BJ (cell line): ENCODE measurements at regions not wholly inside any gene's neighbourhood (a gene's known extent, or its start where the extent isn't known, plus 50 kb on each side); places are given as distances from the start of the nearest gene placed in this dataset.

Source experiments
- CTCF ChIA-PET: fragments of 350-600 bp; formaldehyde crosslinking; extraction: SDS; loops from one replicate; lab custom pipeline; 2021; ENCODE audit warnings: antibody characterized with exemption, inconsistent platforms; lab: Yijun Ruan, JAX
- POLR2A ChIA-PET: fragments of 300-600 bp; sonication (Branson Sonifier 250); formaldehyde crosslinking; extraction: SDS; loops from one replicate; lab custom pipeline; 2021; ENCODE audit warnings: antibody characterized with exemption; lab: Charles Lee
- DNase-seq: peaks from one replicate; pipeline ENCODE4 v3.0.0-alpha.2; 2011; ENCODE audit warnings: low read depth
- H3K27me3 ChIP-seq: 2 replicates; pipeline ENCODE4 v1.6.0; 2011; ENCODE audit warnings: low read length; ENCODE audit not compliant: control insufficient read depth, insufficient read depth
- H3K36me3 ChIP-seq: 2 replicates; pipeline ENCODE4 v1.5.1; 2011; ENCODE audit warnings: low read length; ENCODE audit not compliant: control insufficient read depth, insufficient read depth
- H3K4me3 ChIP-seq: 2 replicates; pipeline ENCODE4 v1.5.1; 2011; ENCODE audit warnings: low read depth, mild to moderate bottlenecking, control low read depth, low read length
- TF ChIP-seq, protein P1 (sequence below): IDR thresholded peaks from 2 replicates; pipeline ENCODE4 v1.5.1; 2011; ENCODE audit warnings: low read depth, mild to moderate bottlenecking, control low read depth, inconsistent platforms, low read length, moderate library complexity; ENCODE audit not compliant: insufficient read depth

DNA sequence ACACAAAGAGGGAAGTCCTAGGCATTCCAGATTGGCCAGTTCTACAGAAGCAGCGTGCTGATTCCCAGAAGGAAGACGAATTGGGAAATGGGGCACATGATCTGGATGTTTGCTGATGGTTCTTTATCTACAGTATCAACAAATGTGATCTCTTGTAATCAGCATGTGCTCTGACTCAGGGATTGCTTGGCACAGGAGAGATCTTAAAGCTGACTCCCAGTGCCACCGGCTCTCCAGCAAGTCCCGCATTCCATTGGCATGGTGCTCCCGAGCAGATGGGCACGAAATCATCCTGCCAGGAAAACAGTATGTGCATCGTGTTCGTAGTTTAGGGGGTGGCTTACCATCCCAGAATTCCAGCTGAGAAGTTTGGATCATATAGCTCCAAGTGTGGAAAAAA lies 259.9 kb upstream of the NR2F2 start:
- TF ChIP-seq, protein P1, sequence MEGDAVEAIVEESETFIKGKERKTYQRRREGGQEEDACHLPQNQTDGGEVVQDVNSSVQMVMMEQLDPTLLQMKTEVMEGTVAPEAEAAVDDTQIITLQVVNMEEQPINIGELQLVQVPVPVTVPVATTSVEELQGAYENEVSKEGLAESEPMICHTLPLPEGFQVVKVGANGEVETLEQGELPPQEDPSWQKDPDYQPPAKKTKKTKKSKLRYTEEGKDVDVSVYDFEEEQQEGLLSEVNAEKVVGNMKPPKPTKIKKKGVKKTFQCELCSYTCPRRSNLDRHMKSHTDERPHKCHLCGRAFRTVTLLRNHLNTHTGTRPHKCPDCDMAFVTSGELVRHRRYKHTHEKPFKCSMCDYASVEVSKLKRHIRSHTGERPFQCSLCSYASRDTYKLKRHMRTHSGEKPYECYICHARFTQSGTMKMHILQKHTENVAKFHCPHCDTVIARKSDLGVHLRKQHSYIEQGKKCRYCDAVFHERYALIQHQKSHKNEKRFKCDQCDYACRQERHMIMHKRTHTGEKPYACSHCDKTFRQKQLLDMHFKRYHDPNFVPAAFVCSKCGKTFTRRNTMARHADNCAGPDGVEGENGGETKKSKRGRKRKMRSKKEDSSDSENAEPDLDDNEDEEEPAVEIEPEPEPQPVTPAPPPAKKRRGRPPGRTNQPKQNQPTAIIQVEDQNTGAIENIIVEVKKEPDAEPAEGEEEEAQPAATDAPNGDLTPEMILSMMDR: no peak
- Histone ChIP-seq H3K36me3 (no peaks in the 10 kb centered on the region), H3K4me3 (no peak overlapping the region), H3K27me3 (no peaks in the 10 kb centered on the region)
- CTCF ChIA-PET: no interaction called here
- DNase-seq: no peak
- POLR2A ChIA-PET: no interaction called here

DNA sequence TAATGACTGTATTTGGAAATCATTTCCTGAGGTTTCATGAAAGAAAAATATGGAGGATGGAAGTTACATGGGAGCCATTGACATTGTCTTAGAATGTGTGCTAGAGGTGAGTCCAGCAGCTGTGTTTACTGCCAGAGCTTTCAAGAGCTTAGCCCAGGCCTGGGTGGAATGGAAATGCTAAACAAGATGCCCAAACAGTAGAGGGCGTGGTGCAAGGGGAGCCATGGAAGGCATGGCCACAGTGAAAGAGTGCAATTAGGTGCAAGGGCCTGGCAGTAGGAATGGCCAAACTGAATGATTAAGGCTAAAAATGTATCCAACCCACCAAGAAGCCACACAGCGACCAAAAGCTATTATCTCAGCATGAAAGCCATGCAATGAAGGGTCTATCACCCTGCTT lies 257.7 kb upstream of the NR2F2 start:
- DNase-seq: no peak
- TF ChIP-seq, protein P1: no peak
- Histone ChIP-seq H3K27me3 (no peaks in the 10 kb centered on the region), H3K36me3 (no peaks in the 10 kb centered on the region), H3K4me3 (no peak overlapping the region)
- ChIA-PET CTCF (no interaction called here), POLR2A (no interaction called here)

DNA sequence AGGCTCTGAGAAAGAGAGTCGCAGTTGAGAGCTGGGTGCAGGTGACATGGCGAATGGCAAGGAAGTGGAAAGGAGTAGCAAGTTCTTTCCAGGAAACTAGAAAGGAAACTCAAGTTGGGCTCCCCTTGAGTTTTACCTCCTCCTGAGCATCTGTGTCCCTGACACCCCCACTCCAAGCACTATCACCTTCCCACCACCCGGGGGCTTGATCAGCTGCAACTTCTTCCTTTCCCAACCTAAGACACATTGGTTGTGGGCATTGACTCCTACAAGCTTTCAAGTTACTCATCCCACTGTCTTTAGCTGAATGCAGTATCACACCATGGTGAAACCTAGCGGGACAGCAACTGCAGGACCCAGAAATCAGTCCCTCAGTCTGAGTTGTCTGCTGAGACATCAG lies 256.6 kb upstream of the NR2F2 start:
- Histone ChIP-seq H3K27me3 (no peaks in the 10 kb centered on the region), H3K36me3 (no peaks in the 10 kb centered on the region), H3K4me3 (no peak overlapping the region)
- TF ChIP-seq, protein P1: no peak
- POLR2A ChIA-PET: no interaction called here
- CTCF ChIA-PET: no interaction called here
- no peak for DNase-seq

DNA sequence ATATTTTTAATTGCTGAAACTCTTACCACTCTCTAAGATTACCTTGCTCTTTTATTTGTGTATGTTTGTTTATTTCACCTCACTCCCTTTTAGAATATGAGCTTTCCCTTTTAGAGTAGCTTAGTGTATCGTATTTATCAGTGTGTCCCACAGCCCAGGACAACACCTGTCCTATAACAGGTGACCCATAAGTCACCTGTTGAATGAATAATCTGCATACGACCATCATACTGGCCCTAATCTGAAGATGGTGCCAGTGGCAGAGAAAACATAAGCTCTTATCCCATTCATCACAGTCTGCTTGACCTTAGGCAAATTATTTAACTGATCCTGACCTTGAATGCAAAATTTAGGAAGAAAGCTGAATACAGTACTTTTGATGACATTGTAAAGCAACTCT lies 254.6 kb upstream of the NR2F2 start:
- no peak for DNase-seq
- POLR2A ChIA-PET: no interaction called here
- TF ChIP-seq, protein P1: no peak
- H3K4me3 ChIP-seq: no peak overlapping the region
- H3K36me3 ChIP-seq: no peaks in the 10 kb centered on the region
- CTCF ChIA-PET: interaction anchor here (0.7 kb wide), 1 partner anchor 251 kb away, joined by 4 read pairs; no protein-coding TSS in a partner anchor
- H3K27me3 ChIP-seq: no peaks in the 10 kb centered on the region

DNA sequence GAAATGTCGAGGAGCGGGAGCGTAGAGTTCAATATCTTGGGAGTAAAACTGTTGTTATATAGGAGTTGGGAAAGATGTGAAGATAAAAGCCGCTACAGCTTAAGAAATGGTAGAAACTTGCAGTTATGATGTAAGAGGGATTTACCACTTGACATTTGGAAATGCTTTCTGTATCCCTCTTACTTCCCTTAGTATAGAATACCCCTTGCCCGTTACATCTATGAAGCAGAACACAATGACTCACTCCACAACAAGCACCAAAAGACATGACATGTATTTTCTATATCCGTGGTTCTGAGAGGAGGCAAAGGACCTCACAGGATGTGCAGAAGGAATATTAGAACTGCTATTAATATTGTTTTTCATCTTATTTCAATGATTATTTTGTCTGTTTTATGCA lies 254.2 kb upstream of the NR2F2 start:
- TF ChIP-seq, protein P1: no peak
- ChIA-PET CTCF (interaction anchor here (0.7 kb wide), 1 partner anchor 251 kb away, joined by 4 read pairs; no protein-coding TSS in a partner anchor), POLR2A (no interaction called here)
- H3K27me3 ChIP-seq: no peaks in the 10 kb centered on the region
- no peaks in the 10 kb centered on the region for H3K36me3 ChIP-seq
- DNase-seq: no peak
- no peak overlapping the region for H3K4me3 ChIP-seq
